Right atrium auricular region (tissue), 2 donors: ENCODE measurements at regions not wholly inside any gene's neighbourhood (a gene's known extent, or its start where the extent isn't known, plus 50 kb on each side); places are given as distances from the start of the nearest gene placed in this dataset.

Source experiments
- DNase-seq: peaks from one replicate; pipeline ENCODE4 v3.0.0-alpha.2; 2019; ENCODE audit warnings: low spot score
- H3K27ac ChIP-seq, 2 donors: fragments of 200-600 bp; sonication (generic); 1 replicate in 1 of 2; 2 replicates in 1 of 2; pipeline ENCODE4 v1.5.1; 2016 to 2019
- H3K27me3 ChIP-seq, 2 donors: fragments of 200-600 bp; sonication (generic); one replicate each; pipeline versions ENCODE4 v1.5.1 to v1.6.0; 2017 to 2019
- H3K36me3 ChIP-seq: fragments of 200-600 bp; sonication (generic); one replicate; pipeline ENCODE4 v1.5.1; 2016
- H3K4me1 ChIP-seq, 2 donors: fragments of 200-600 bp; sonication (generic); one replicate each; pipeline versions ENCODE4 v1.5.1 to v1.6.0; 2017 to 2019
- H3K4me3 ChIP-seq, 2 donors: fragments of 200-600 bp; sonication (generic); 1 replicate in 1 of 2; 2 replicates in 1 of 2; pipeline ENCODE4 v1.5.1; 2017 to 2019; ENCODE audit warnings: mild to moderate bottlenecking in 1 of 2, moderate library complexity in 1 of 2
- H3K9me3 ChIP-seq, 2 donors: fragments of 200-600 bp; sonication (generic); one replicate each; pipeline ENCODE4 v1.5.1; 2019
- CTCF ChIP-seq, 2 donors: fragments of 200-600 bp; sonication (generic); IDR thresholded peaks; one replicate each; pipeline ENCODE4 v1.5.1; 2019; ENCODE audit warnings: antibody characterized with exemption in 2 of 2

DNA sequence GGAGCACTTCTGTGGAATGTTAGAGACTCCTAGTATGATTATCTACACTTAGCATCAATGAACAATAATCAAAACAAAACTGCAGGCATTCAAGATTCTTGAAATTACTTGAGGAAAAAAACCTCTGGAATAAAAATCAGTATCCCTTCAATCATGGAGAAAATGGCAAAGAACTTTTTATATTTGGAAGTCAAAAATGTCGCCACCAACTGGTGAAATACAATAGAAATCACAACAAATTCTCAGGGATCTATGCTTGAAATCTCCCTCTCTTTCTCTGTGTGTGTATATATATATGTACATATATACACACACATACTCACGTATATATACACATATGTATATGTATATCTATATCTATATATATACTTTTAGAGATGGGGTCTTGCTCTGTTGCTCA, 378.9 kb upstream of the ALCAM start:
- TF ChIP-seq CTCF (IDR thresholded peaks at IDR 0.05), result no peak
- DNase-seq, result no peak
- H3K27me3 ChIP-seq, result no peaks in the 10 kb centered on the region
- H3K4me3 ChIP-seq, result no peak overlapping the region
- H3K27ac ChIP-seq, result no peak overlapping the region
- no peaks in the 10 kb centered on the region for H3K4me1 ChIP-seq
- H3K9me3 ChIP-seq, result no peaks in the 10 kb centered on the region
- H3K36me3 ChIP-seq, result no peaks in the 10 kb centered on the region

DNA sequence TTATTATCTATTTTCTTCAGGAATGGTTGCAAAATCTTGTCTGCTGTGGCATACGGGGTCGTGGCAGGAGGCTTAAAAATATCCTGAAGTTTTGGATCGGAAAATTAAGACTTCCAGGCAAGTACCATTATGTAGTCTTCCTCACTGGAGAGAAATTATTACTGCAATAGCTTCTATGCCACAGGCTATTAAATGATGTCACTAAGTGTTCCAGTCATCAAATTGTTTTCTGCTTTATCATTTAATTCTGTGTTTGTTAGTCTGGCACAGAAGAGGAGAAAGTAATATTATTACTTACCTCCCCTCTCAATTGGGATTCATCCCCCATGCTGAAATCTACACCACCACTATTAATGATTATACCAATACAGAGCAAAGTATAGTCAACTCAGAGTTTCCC, 378.2 kb upstream of the ALCAM start:
- no peak overlapping the region for H3K4me3 ChIP-seq

GRCh38 chr3:104989878-104990277, 376.8 kb upstream of the ALCAM start:
- Histone ChIP-seq H3K4me1 (no peaks in the 10 kb centered on the region), H3K27ac (no peak overlapping the region), H3K36me3 (no peaks in the 10 kb centered on the region), H3K9me3 (no peaks in the 10 kb centered on the region), H3K27me3 (no peaks in the 10 kb centered on the region), H3K4me3 (no peak overlapping the region)
- no peak for TF ChIP-seq CTCF (IDR thresholded peaks at IDR 0.05)
- DNase-seq, result no peak

More for the DNA sequence above, 378.2 kb upstream of the ALCAM start:
- H3K27me3 ChIP-seq, result no peaks in the 10 kb centered on the region
- H3K36me3 ChIP-seq, result no peaks in the 10 kb centered on the region
- no peaks in the 10 kb centered on the region for H3K4me1 ChIP-seq
- TF ChIP-seq CTCF (IDR thresholded peaks at IDR 0.05), result no peak
- DNase-seq, result no peak
- H3K27ac ChIP-seq, result no peak overlapping the region
- H3K9me3 ChIP-seq, result no peaks in the 10 kb centered on the region

DNA sequence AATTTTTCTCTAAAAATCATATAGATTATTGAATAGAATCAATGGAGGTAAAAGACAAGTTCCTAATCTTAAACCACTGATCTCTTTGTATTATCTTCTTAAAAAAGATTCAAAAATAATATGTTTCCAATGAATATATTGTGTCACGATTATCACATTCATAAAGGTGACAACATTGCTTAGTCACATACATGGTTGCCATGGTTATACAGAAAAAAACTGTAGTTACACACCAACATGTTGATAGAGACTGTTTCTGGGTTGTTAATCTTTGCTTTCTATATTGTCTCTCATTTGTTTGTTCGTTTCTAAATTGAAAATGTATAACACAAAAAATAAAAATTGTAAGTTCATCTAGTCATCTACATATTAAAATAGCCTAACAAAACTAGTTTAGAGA, 376.0 kb upstream of the ALCAM start:
- no peak for TF ChIP-seq CTCF (IDR thresholded peaks at IDR 0.05)
- Histone ChIP-seq H3K4me1 (no peaks in the 10 kb centered on the region), H3K27me3 (no peaks in the 10 kb centered on the region), H3K27ac (no peak overlapping the region), H3K36me3 (no peaks in the 10 kb centered on the region), H3K9me3 (no peaks in the 10 kb centered on the region), H3K4me3 (no peak overlapping the region)
- DNase-seq, result no peak

DNA sequence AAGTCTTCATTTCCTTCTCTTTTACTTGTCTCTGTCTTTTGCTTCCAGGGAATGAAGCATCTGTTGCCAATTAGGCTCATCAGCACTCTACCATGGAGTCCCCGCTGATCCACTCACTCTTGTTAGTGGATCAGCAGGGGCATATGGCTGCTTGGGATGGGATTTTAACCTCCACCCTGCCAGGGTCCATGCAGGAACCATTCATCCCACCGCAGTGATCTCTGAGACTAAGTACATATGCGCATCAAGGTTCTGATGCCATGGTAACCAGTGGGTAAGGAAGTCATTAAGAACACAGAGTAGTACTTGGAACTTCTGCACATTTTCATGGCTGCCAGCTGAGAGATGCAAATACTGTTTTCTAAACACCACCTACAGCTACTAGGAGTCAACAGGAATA, 374.0 kb upstream of the ALCAM start:
- no peak for TF ChIP-seq CTCF (IDR thresholded peaks at IDR 0.05)

GRCh38 chr3:105006164-105006563, 360.5 kb upstream of the ALCAM start:
- H3K9me3 ChIP-seq, result no peaks in the 10 kb centered on the region
- no peak overlapping the region for H3K27ac ChIP-seq
- no peaks in the 10 kb centered on the region for H3K4me1 ChIP-seq
- H3K4me3 ChIP-seq, result no peak overlapping the region
- DNase-seq, result no peak
- no peaks in the 10 kb centered on the region for H3K36me3 ChIP-seq
- TF ChIP-seq CTCF (IDR thresholded peaks at IDR 0.05), result no peak
- H3K27me3 ChIP-seq, result no peaks in the 10 kb centered on the region

More for the DNA sequence above, 374.0 kb upstream of the ALCAM start:
- no peak overlapping the region for H3K4me3 ChIP-seq
- H3K27ac ChIP-seq, result no peak overlapping the region
- no peaks in the 10 kb centered on the region for H3K4me1 ChIP-seq
- H3K27me3 ChIP-seq, result no peaks in the 10 kb centered on the region
- no peak for DNase-seq
- H3K36me3 ChIP-seq, result no peaks in the 10 kb centered on the region
- peaks cover 0 to 2% of the 10 kb centered on the region in 2 donors for H3K9me3 ChIP-seq
